Calu3 (cell line): ENCODE measurements at regions not wholly inside any gene's neighbourhood (a gene's known extent, or its start where the extent isn't known, plus 50 kb on each side); places are given as distances from the start of the nearest gene placed in this dataset.

Source experiments
- BruUV-seq: library from RNA; stranded (reverse); fragments of 400-500 nt; replicated peaks from 2 replicates; lab custom pipeline; 2021; lab: Mats Ljungman, UMichigan
- CTCF ChIA-PET: fragments of 300-600 bp; sonication (Branson Sonifier 250); formaldehyde crosslinking; loops from one replicate; lab custom pipeline; 2022; ENCODE audit warnings: antibody characterized with exemption; lab: Charles Lee
- DNase-seq: peaks from one replicate; pipeline ENCODE4 v3.0.0; 2022
- H3K27ac Mint-ChIP-seq: one replicate; pipeline ENCODE4 v1.8.0; 2022; ENCODE audit warnings: mixed read lengths; ENCODE audit not compliant: unreplicated experiment
- H3K27me3 Mint-ChIP-seq: one replicate; pipeline ENCODE4 v1.8.0; 2022; ENCODE audit warnings: mixed read lengths; ENCODE audit not compliant: unreplicated experiment
- H3K36me3 Mint-ChIP-seq: one replicate; pipeline ENCODE4 v1.8.0; 2022; ENCODE audit warnings: mild to moderate bottlenecking, moderate library complexity, mixed read lengths; ENCODE audit not compliant: insufficient read depth, unreplicated experiment
- H3K4me1 Mint-ChIP-seq: one replicate; pipeline ENCODE4 v1.8.0; 2022; ENCODE audit warnings: mild to moderate bottlenecking, low read depth, mixed read lengths; ENCODE audit not compliant: unreplicated experiment
- H3K4me3 Mint-ChIP-seq: one replicate; pipeline ENCODE4 v1.8.0; 2022; ENCODE audit warnings: mild to moderate bottlenecking, low read depth, moderate library complexity, mixed read lengths; ENCODE audit not compliant: unreplicated experiment
- H3K9me3 Mint-ChIP-seq: one replicate; pipeline ENCODE4 v1.8.0; 2022; ENCODE audit warnings: low read depth, mixed read lengths; ENCODE audit not compliant: unreplicated experiment
- intact Hi-C: fragments of 100-400 bp; cut with micrococcal nuclease; formaldehyde crosslinking; loops from one replicate; pipeline ENCODE4 v1.10.0; 2022; ENCODE audit not compliant: unreplicated experiment
- TF ChIP-seq, protein P1 (sequence below): fragments of 200-600 bp; IDR thresholded peaks from one replicate; pipeline ENCODE4 v1.8.0; 2022; ENCODE audit warnings: antibody characterized with exemption; ENCODE audit not compliant: unreplicated experiment

- intact Hi-C loops: no loop called here
- no peaks in the 10 kb centered on the region for H3K36me3 Mint-ChIP-seq
- no peak overlapping the region for H3K27ac Mint-ChIP-seq
- H3K27me3 Mint-ChIP-seq: no peaks in the 10 kb centered on the region
- TF ChIP-seq, protein P1, sequence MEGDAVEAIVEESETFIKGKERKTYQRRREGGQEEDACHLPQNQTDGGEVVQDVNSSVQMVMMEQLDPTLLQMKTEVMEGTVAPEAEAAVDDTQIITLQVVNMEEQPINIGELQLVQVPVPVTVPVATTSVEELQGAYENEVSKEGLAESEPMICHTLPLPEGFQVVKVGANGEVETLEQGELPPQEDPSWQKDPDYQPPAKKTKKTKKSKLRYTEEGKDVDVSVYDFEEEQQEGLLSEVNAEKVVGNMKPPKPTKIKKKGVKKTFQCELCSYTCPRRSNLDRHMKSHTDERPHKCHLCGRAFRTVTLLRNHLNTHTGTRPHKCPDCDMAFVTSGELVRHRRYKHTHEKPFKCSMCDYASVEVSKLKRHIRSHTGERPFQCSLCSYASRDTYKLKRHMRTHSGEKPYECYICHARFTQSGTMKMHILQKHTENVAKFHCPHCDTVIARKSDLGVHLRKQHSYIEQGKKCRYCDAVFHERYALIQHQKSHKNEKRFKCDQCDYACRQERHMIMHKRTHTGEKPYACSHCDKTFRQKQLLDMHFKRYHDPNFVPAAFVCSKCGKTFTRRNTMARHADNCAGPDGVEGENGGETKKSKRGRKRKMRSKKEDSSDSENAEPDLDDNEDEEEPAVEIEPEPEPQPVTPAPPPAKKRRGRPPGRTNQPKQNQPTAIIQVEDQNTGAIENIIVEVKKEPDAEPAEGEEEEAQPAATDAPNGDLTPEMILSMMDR: no peak
- H3K4me1 Mint-ChIP-seq: no peaks in the 10 kb centered on the region
- H3K4me3 Mint-ChIP-seq: no peak overlapping the region
- H3K9me3 Mint-ChIP-seq: no peaks in the 10 kb centered on the region
- CTCF ChIA-PET: no interaction called here
- no TSS peak for BruUV-seq
- no peak for DNase-seq
Observed at GRCh38 chr20:57877995-57878394, 168.2 kb upstream of the PMEPA1 start.

- no TSS peak for BruUV-seq
- no peak for DNase-seq
- H3K9me3 Mint-ChIP-seq: no peaks in the 10 kb centered on the region
- H3K27ac Mint-ChIP-seq: no peak overlapping the region
- CTCF ChIA-PET: no interaction called here
- H3K4me3 Mint-ChIP-seq: no peak overlapping the region
- H3K27me3 Mint-ChIP-seq: no peaks in the 10 kb centered on the region
- H3K36me3 Mint-ChIP-seq: no peaks in the 10 kb centered on the region
- no peaks in the 10 kb centered on the region for H3K4me1 Mint-ChIP-seq
- intact Hi-C loops: no loop called here
- TF ChIP-seq, protein P1: no peak
Observed at GRCh38 chr20:57877131-57877824, 167.5 kb upstream of the PMEPA1 start.

- Mint-ChIP-seq H3K27ac (no peak overlapping the region), H3K36me3 (no peaks in the 10 kb centered on the region), H3K9me3 (no peaks in the 10 kb centered on the region), H3K4me3 (no peak overlapping the region), H3K4me1 (no peaks in the 10 kb centered on the region), H3K27me3 (no peaks in the 10 kb centered on the region)
- intact Hi-C loops: no loop called here
- CTCF ChIA-PET: no interaction called here
- DNase-seq: no peak
- BruUV-seq: no TSS peak
- TF ChIP-seq, protein P1: no peak
Observed at GRCh38 chr20:57876163-57876562, 166.3 kb upstream of the PMEPA1 start.

DNA sequence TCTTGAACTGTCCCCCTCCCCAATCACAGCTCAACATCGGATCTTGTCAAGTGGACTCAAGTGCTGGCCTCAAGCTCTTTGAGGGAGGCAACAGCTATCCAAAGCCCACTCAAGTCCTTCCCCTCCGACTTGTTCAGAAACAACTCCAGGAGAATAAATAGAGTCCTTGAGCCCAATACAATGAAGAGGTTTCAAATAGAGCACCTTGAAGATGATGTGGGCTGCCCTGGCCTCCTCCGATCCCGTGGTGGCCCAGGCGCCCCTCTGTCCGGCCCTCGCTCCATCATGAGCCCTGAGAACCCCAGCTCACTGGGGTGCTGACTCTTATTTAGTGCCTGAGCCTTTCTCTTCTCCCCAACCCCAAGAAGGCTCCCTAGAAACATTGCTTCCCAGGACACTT, 164.3 kb upstream of the PMEPA1 start:
- Mint-ChIP-seq H3K36me3 (no peaks in the 10 kb centered on the region), H3K9me3 (no peaks in the 10 kb centered on the region), H3K4me1 (no peaks in the 10 kb centered on the region), H3K27me3 (peaks cover 13% of the 10 kb centered on the region), H3K27ac (no peak overlapping the region), H3K4me3 (no peak overlapping the region)
- intact Hi-C loops: no loop called here
- BruUV-seq: no TSS peak
- no peak for DNase-seq
- CTCF ChIA-PET: interaction anchor here (0.5 to 1.0 kb wide), 2 partner anchors 28 to 32 kb away, joined by 3 to 4 read pairs; no protein-coding TSS in a partner anchor
- TF ChIP-seq, protein P1: no peak
